ENCODE measurements at regions not wholly inside any gene's neighbourhood (a gene's known extent, or its start where the extent isn't known, plus 50 kb on each side); places are given as distances from the start of the nearest gene placed in this dataset.
"Not testable (repeated sequence)": the region's sequence is repeated elsewhere in the genome, so short reads cannot be mapped to it uniquely, and the experiment has no call there.

DNA sequence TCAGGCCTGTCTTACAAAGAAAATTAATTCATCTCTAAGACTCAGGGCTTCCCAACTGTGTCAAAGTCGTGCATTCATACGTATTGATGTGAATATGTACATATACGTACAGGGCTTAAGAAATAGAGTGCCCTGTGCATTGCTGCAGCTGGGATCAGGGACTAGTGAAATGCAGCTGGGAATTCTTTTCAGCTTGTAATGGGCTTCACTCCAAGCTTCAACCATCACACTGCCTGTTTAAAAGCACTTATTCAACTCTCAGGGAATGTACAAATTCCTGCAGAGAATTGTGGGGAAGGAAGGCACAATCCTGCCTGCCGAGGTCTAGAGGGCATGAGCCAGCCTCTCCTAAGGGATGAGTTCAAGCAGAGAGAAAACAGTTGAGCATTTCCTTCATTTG is 59.6 kb upstream of the MAN2A1 start:
- no peaks in the 10 kb centered on the region for H3K36me3 Mint-ChIP-seq (ENCODE audit: low read depth)
- no peak overlapping the region for H3K4me3 Mint-ChIP-seq
- DNase-seq, result no peak
- H3K9me3 Mint-ChIP-seq, result peaks cover 3% of the 10 kb centered on the region
- no peaks in the 10 kb centered on the region for H3K4me1 Mint-ChIP-seq (ENCODE audit: low read depth)
- no peak overlapping the region for H3K27ac Mint-ChIP-seq
- H3K27me3 Mint-ChIP-seq, result peaks cover 22% of the 10 kb centered on the region

- no peak overlapping the region for H3K27ac Mint-ChIP-seq
- DNase-seq, result no peak
- H3K36me3 Mint-ChIP-seq (ENCODE audit: low read depth), result no peaks in the 10 kb centered on the region
- H3K9me3 Mint-ChIP-seq, result no peaks in the 10 kb centered on the region
- no peak overlapping the region for H3K4me3 Mint-ChIP-seq
- no peaks in the 10 kb centered on the region for H3K4me1 Mint-ChIP-seq (ENCODE audit: low read depth)
- peaks cover 18% of the 10 kb centered on the region for H3K27me3 Mint-ChIP-seq
Observed at GRCh38 chr5:109628591-109628990, 61.1 kb upstream of the MAN2A1 start.

DNA sequence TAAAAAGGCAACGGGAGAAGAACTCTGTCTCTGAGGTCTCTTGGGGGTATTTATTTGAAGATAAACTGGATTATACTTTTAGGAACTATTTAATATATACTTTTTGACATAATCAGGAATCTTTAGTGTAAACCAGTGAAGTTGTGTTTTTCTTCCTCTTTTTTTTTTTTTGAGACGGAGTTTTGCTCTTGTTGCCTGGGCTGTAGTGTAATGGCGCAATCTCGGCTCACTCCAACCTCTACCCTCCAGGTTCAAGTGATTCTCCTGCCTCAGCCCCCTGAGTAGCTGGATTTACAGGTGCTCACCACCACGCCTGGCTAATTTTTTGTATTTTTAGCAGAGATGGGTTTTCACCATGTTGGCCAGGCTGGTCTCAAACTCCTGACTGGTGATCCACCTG is 68.5 kb upstream of the MAN2A1 start:
- not testable (repeated sequence) for H3K27me3 Mint-ChIP-seq; DNase-seq; H3K4me1 Mint-ChIP-seq (ENCODE audit: low read depth); H3K27ac Mint-ChIP-seq; H3K9me3 Mint-ChIP-seq; H3K4me3 Mint-ChIP-seq; H3K36me3 Mint-ChIP-seq (ENCODE audit: low read depth)

- H3K27me3 Mint-ChIP-seq, result peaks cover 2% of the 10 kb centered on the region
- H3K4me3 Mint-ChIP-seq, result no peak overlapping the region
- no peaks in the 10 kb centered on the region for H3K4me1 Mint-ChIP-seq (ENCODE audit: low read depth)
- DNase-seq, result no peak
- H3K9me3 Mint-ChIP-seq, result no peaks in the 10 kb centered on the region
- no peaks in the 10 kb centered on the region for H3K36me3 Mint-ChIP-seq (ENCODE audit: low read depth)
- H3K27ac Mint-ChIP-seq, result no peak overlapping the region
Observed at GRCh38 chr5:109620651-109621050, 69.1 kb upstream of the MAN2A1 start.

- DNase-seq, result no peak
- no peaks in the 10 kb centered on the region for H3K36me3 Mint-ChIP-seq (ENCODE audit: low read depth)
- no peaks in the 10 kb centered on the region for H3K4me1 Mint-ChIP-seq (ENCODE audit: low read depth)
- no peaks in the 10 kb centered on the region for H3K27me3 Mint-ChIP-seq
- no peak overlapping the region for H3K27ac Mint-ChIP-seq
- H3K4me3 Mint-ChIP-seq, result no peak overlapping the region
- H3K9me3 Mint-ChIP-seq, result no peaks in the 10 kb centered on the region
Observed at GRCh38 chr5:109619606-109620005, 70.1 kb upstream of the MAN2A1 start.

- no peaks in the 10 kb centered on the region for H3K36me3 Mint-ChIP-seq (ENCODE audit: low read depth)
- no peaks in the 10 kb centered on the region for H3K9me3 Mint-ChIP-seq
- H3K27ac Mint-ChIP-seq, result no peak overlapping the region
- H3K4me3 Mint-ChIP-seq, result no peak overlapping the region
- DNase-seq, result no peak
- H3K4me1 Mint-ChIP-seq (ENCODE audit: low read depth), result no peaks in the 10 kb centered on the region
- H3K27me3 Mint-ChIP-seq, result no peaks in the 10 kb centered on the region
Observed at GRCh38 chr5:109619021-109619460, 70.7 kb upstream of the MAN2A1 start.

- no peaks in the 10 kb centered on the region for H3K9me3 Mint-ChIP-seq
- no peaks in the 10 kb centered on the region for H3K4me1 Mint-ChIP-seq (ENCODE audit: low read depth)
- no peak overlapping the region for H3K27ac Mint-ChIP-seq
- H3K4me3 Mint-ChIP-seq, result no peak overlapping the region
- DNase-seq, result no peak
- no peaks in the 10 kb centered on the region for H3K36me3 Mint-ChIP-seq (ENCODE audit: low read depth)
- no peaks in the 10 kb centered on the region for H3K27me3 Mint-ChIP-seq
Observed at GRCh38 chr5:109614981-109615380, 74.7 kb upstream of the MAN2A1 start.

GRCh38 chr5:109614301-109614700 is 75.4 kb upstream of the MAN2A1 start:
- Mint-ChIP-seq H3K36me3 (ENCODE audit: low read depth) (no peaks in the 10 kb centered on the region), H3K4me1 (ENCODE audit: low read depth) (no peaks in the 10 kb centered on the region), H3K27me3 (no peaks in the 10 kb centered on the region), H3K27ac (no peak overlapping the region), H3K4me3 (no peak overlapping the region), H3K9me3 (no peaks in the 10 kb centered on the region)
- no peak for DNase-seq

DNA sequence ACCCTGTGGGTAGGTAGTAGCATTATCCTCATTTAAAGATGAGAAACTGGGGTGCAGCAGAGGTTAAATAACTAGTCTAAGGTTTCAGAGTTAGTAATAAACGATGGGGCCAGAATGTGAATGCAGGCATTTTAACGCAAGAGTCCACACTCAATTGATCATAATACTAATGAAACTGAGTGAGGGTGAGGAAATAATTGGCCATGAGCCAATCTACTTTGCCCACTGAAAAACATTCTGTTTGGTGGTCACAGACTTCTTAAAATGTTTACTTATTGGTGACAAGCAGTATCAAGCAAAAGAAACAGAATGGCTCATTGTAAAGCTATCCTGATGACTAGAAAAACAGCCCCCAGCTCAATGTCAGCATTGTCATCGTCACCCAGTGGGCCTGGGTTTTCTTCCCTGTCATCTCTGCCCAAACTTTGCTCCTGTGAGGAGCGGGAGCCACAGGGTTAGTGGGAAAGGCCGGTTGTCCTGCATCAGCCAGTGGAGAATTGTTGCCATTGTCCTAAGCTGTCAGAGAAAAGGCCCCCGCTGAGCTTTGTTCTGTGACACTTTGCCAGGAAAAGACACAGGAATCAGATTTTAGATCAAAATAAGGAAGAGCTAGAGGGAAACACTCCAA is 77.3 kb upstream of the MAN2A1 start:
- Mint-ChIP-seq H3K4me1 (ENCODE audit: low read depth) (no peaks in the 10 kb centered on the region), H3K9me3 (no peaks in the 10 kb centered on the region), H3K36me3 (ENCODE audit: low read depth) (no peaks in the 10 kb centered on the region), H3K27ac (no peak overlapping the region), H3K4me3 (no peak overlapping the region), H3K27me3 (no peaks in the 10 kb centered on the region)
- no peak for DNase-seq

- Mint-ChIP-seq H3K4me3 (no peak overlapping the region), H3K27me3 (no peaks in the 10 kb centered on the region), H3K4me1 (ENCODE audit: low read depth) (no peaks in the 10 kb centered on the region), H3K27ac (no peak overlapping the region), H3K36me3 (ENCODE audit: low read depth) (no peaks in the 10 kb centered on the region), H3K9me3 (no peaks in the 10 kb centered on the region)
- DNase-seq, result no peak
Observed at GRCh38 chr5:109611505-109611904, 78.2 kb upstream of the MAN2A1 start.

DNA sequence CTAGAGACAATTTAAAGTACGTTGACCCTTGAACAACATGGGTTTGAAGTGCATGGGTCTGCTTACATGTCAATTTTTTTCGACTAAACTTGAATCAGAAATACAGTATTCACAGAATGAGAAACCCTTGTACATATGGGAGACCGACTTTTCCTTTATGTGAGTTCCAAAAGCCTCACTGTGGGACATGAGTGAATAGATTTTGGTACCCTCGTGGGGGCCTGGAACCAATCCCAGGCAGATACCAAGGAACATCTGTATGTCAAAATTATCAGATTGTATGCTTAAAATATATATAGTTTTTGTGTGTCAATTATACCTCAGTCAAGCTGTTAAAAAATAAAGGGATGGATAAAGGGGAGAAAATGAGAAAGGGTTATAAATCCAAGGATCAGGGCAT is 78.7 kb upstream of the MAN2A1 start:
- DNase-seq, result no peak
- no peaks in the 10 kb centered on the region for H3K4me1 Mint-ChIP-seq (ENCODE audit: low read depth)
- H3K27ac Mint-ChIP-seq, result no peak overlapping the region
- no peaks in the 10 kb centered on the region for H3K36me3 Mint-ChIP-seq (ENCODE audit: low read depth)
- H3K9me3 Mint-ChIP-seq, result no peaks in the 10 kb centered on the region
- no peaks in the 10 kb centered on the region for H3K27me3 Mint-ChIP-seq
- no peak overlapping the region for H3K4me3 Mint-ChIP-seq

DNA sequence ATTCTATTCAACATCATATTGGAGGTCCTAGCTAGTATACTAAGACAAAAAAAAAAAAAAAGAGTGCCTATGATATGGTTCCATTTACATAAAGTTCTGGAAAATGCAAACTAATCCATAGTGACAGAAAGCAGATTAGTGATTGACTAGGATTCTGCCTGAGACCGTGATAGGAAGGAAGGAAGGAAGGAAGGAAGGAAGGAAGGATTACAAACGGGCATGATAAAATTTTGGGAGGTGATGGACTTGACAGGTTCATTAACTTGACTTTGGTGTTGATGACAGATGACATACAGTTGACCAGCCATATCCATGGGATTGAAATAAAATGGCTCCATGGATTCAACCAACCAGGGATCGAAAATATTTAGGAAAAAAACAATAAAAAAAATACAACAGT is 79.1 kb upstream of the MAN2A1 start:
- H3K27me3 Mint-ChIP-seq, result no peaks in the 10 kb centered on the region
- no peak for DNase-seq
- H3K27ac Mint-ChIP-seq, result no peak overlapping the region
- H3K9me3 Mint-ChIP-seq, result no peaks in the 10 kb centered on the region
- H3K4me1 Mint-ChIP-seq (ENCODE audit: low read depth), result no peaks in the 10 kb centered on the region
- H3K36me3 Mint-ChIP-seq (ENCODE audit: low read depth), result no peaks in the 10 kb centered on the region
- H3K4me3 Mint-ChIP-seq, result no peak overlapping the region

GRCh38 chr5:109605207-109605730 is 84.5 kb upstream of the MAN2A1 start:
- H3K36me3 Mint-ChIP-seq (ENCODE audit: low read depth), result no peaks in the 10 kb centered on the region
- H3K4me1 Mint-ChIP-seq (ENCODE audit: low read depth), result no peaks in the 10 kb centered on the region
- H3K4me3 Mint-ChIP-seq, result no peak overlapping the region
- no peaks in the 10 kb centered on the region for H3K9me3 Mint-ChIP-seq
- H3K27ac Mint-ChIP-seq, result no peak overlapping the region
- H3K27me3 Mint-ChIP-seq, result peaks cover 5% of the 10 kb centered on the region
- no peak for DNase-seq

DNA sequence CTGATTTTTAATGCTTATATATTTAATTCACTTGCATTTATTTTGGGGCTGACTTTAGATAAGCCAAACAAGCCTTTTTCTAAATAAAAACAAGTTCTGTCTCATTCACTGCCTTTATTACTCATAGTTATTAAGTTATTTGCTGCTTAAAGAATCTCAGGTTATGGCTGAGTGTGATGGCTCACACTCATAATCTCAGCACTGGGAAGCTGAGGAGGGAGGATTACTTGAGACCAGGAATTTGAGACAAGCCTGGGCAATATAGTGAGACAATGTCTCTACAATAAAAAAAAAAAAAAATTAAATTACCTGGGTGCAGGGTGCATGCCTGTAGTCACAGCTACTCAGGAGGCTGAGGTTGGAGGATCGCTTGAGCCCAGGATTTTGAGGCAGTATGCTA is 85.0 kb upstream of the MAN2A1 start:
- Mint-ChIP-seq H3K4me3 (no peak overlapping the region), H3K36me3 (ENCODE audit: low read depth) (no peaks in the 10 kb centered on the region), H3K27ac (no peak overlapping the region), H3K27me3 (peaks cover 5% of the 10 kb centered on the region), H3K4me1 (ENCODE audit: low read depth) (no peaks in the 10 kb centered on the region), H3K9me3 (no peaks in the 10 kb centered on the region)
- DNase-seq, result no peak

DNA sequence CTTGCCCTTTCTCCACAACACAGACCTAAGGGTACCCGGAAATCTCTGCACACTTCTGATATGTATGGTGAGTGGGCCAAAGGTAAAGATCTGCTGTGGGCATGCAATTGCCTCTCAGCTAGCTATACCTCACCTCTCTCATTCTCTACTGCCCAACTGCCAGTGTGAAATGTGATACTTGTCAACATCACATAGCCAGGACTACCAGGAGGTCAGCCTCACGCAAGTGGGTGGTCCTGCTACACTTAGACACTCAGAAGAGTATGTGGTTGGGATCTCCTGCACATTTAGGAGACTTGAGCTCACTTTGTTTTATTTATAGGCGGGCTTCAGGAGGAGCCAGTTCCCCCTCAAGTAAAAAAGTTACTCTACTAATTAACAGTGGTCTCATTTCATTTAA is 88.0 kb upstream of the MAN2A1 start:
- no peak for DNase-seq
- Mint-ChIP-seq H3K4me3 (no peak overlapping the region), H3K4me1 (ENCODE audit: low read depth) (no peaks in the 10 kb centered on the region), H3K36me3 (ENCODE audit: low read depth) (no peaks in the 10 kb centered on the region), H3K9me3 (no peaks in the 10 kb centered on the region), H3K27ac (no peak overlapping the region), H3K27me3 (peaks cover 5% of the 10 kb centered on the region)

DNA sequence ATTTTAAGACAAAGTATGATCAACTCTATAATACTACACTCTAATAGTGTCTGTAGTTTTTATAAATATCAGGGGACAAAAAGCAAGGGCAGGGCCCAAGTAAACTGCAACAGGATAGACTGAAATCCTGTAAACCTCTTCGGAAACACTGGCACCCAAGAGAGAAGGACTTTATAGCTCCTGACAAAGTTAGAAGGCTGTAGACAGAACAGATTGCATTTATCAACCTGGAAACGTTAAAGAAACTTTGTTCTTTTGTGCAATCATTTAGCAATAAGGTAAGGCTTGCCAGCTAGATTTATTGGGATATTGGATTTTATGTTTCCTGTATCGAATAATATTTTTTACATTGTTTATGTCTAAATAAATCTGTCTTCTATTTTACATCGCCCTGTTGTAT is 91.8 kb upstream of the MAN2A1 start:
- Mint-ChIP-seq H3K4me1 (ENCODE audit: low read depth) (peaks cover 7% of the 10 kb centered on the region), H3K9me3 (no peaks in the 10 kb centered on the region), H3K27me3 (peaks cover 3% of the 10 kb centered on the region), H3K36me3 (ENCODE audit: low read depth) (no peaks in the 10 kb centered on the region), H3K27ac (no peak overlapping the region), H3K4me3 (no peak overlapping the region)
- DNase-seq, result no peak

Data from activated T-cell treated with anti-CD3 and anti-CD28 coated beads, Interleukin-2, amount 50 U/mL, for 24 hours (primary cell).